Suprapubic skin (tissue), 4 donors: ENCODE measurements at regions not wholly inside any gene's neighbourhood (a gene's known extent, or its start where the extent isn't known, plus 50 kb on each side); places are given as distances from the start of the nearest gene placed in this dataset.

Source experiments
- POLR2A ChIP-seq, 2 donors: fragments of 450-650 bp; IDR thresholded peaks; one replicate each; pipeline ENCODE4 v1.6.1; 2017; ENCODE audit warnings: antibody characterized with exemption in 2 of 2, mild to moderate bottlenecking in 2 of 2, moderate library complexity in 2 of 2
- POLR2AphosphoS5 ChIP-seq, 3 donors: sonication (generic); formaldehyde crosslinking; IDR thresholded peaks; one replicate each; pipeline ENCODE4 v1.6.1; 2017; ENCODE audit warnings: antibody characterized with exemption in 3 of 3
- TF ChIP-seq, protein P1 (sequence below), 2 donors: fragments of 200-600 bp in 1 of 2; fragments of 450-650 bp in 1 of 2; sonication (generic) in 1 of 2; IDR thresholded peaks; one replicate each; pipeline ENCODE4 v1.5.1; 2016 to 2019; ENCODE audit warnings: antibody characterized with exemption in 2 of 2, mild to moderate bottlenecking in 1 of 2, moderate library complexity in 1 of 2

DNA sequence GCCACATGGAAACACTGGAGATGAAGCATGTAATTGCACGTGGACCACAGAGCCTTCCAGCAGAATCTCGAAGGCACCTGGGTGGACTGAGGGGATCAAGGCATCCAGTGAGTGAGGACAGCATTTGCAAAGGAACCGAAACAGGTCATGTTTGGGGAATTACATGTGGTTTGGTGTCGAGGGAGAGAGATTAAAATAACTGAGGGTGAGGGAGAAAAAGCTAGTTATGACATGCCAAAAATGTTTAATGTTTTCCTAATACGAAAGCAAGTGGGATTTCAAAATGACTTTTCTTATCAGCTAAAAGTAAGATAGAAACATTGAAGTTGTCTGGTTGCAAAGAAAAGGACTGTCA lies 157.1 kb downstream of the BLID start:
- TF ChIP-seq, protein P1, sequence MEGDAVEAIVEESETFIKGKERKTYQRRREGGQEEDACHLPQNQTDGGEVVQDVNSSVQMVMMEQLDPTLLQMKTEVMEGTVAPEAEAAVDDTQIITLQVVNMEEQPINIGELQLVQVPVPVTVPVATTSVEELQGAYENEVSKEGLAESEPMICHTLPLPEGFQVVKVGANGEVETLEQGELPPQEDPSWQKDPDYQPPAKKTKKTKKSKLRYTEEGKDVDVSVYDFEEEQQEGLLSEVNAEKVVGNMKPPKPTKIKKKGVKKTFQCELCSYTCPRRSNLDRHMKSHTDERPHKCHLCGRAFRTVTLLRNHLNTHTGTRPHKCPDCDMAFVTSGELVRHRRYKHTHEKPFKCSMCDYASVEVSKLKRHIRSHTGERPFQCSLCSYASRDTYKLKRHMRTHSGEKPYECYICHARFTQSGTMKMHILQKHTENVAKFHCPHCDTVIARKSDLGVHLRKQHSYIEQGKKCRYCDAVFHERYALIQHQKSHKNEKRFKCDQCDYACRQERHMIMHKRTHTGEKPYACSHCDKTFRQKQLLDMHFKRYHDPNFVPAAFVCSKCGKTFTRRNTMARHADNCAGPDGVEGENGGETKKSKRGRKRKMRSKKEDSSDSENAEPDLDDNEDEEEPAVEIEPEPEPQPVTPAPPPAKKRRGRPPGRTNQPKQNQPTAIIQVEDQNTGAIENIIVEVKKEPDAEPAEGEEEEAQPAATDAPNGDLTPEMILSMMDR (IDR thresholded peaks at IDR 0.05), result no peak
- no peak for TF ChIP-seq POLR2AphosphoS5 (IDR thresholded peaks at IDR 0.05)
- no peak for TF ChIP-seq POLR2A (IDR thresholded peaks at IDR 0.05)
